Liver (tissue), 8 donors: ENCODE measurements at regions not wholly inside any gene's neighbourhood (a gene's known extent, or its start where the extent isn't known, plus 50 kb on each side); places are given as distances from the start of the nearest gene placed in this dataset.

Experiments used
- DNase-seq: peaks from one replicate; pipeline ENCODE4 v3.0.0-alpha.2; 2017; ENCODE audit warnings: low spot score
- H3K27ac ChIP-seq, 2 donors: one replicate each; pipeline ENCODE4 v1.7.0; 2013; ENCODE audit warnings: inconsistent platforms in 2 of 2, low read length in 2 of 2, control low read depth in 1 of 2, low read depth in 1 of 2, mild to moderate bottlenecking in 1 of 2
- H3K27me3 ChIP-seq, 4 donors: one replicate each; pipeline versions ENCODE4 v1.6.1 to v1.7.0; 2013; ENCODE audit warnings: low read length in 3 of 4, inconsistent platforms in 1 of 4, mild to moderate bottlenecking in 1 of 4, moderate library complexity in 1 of 4; ENCODE audit not compliant: control insufficient read depth in 4 of 4, insufficient read depth in 4 of 4
- H3K36me3 ChIP-seq, 4 donors: one replicate each; pipeline versions ENCODE4 v1.6.1 to v1.7.0; 2013; ENCODE audit warnings: low read length in 3 of 4, mild to moderate bottlenecking in 3 of 4, low read depth in 1 of 4, moderate library complexity in 1 of 4; ENCODE audit not compliant: control insufficient read depth in 4 of 4, insufficient read depth in 3 of 4
- H3K4me1 ChIP-seq, 4 donors: one replicate each; pipeline versions ENCODE4 v1.6.1 to v1.7.0; 2013; ENCODE audit warnings: low read length in 3 of 4, mild to moderate bottlenecking in 3 of 4, moderate library complexity in 1 of 4; ENCODE audit not compliant: control insufficient read depth in 4 of 4, insufficient read depth in 4 of 4
- H3K4me3 ChIP-seq, 3 donors: one replicate each; pipeline versions ENCODE4 v1.6.1 to v1.7.0; 2013; ENCODE audit warnings: low read length in 3 of 3, control low read depth in 1 of 3, low read depth in 1 of 3, mild to moderate bottlenecking in 1 of 3
- H3K9ac ChIP-seq, 2 donors: one replicate each; pipeline ENCODE4 v1.7.0; 2013; ENCODE audit warnings: low read length in 2 of 2, mild to moderate bottlenecking in 2 of 2, moderate library complexity in 2 of 2, control low read depth in 1 of 2, low read depth in 1 of 2
- H3K9me3 ChIP-seq, 4 donors: one replicate each; pipeline versions ENCODE4 v1.6.1 to v1.7.0; 2013; ENCODE audit warnings: low read length in 3 of 4; ENCODE audit not compliant: control insufficient read depth in 4 of 4
- ATF3 ChIP-seq: IDR thresholded peaks from 2 replicates; pipeline ENCODE4 v1.6.1; 2016; ENCODE audit warnings: antibody characterized with exemption
- EGR1 ChIP-seq, 2 donors: IDR thresholded peaks; 2 replicates each; pipeline ENCODE4 v1.6.1; 2016 to 2018; ENCODE audit warnings: antibody characterized with exemption in 2 of 2, low read depth in 2 of 2
- FOXA1 ChIP-seq: IDR thresholded peaks from 2 replicates; pipeline ENCODE4 v1.6.1; 2016; ENCODE audit warnings: antibody characterized with exemption
- FOXA2 ChIP-seq: IDR thresholded peaks from 2 replicates; pipeline ENCODE4 v1.6.1; 2016; ENCODE audit warnings: antibody characterized with exemption
- GABPA ChIP-seq, 2 donors: IDR thresholded peaks in 1 of 2; conservative IDR thresholded peaks in 1 of 2; 2 replicates each; pipeline ENCODE4 v1.6.1; 2016; ENCODE audit warnings: antibody characterized with exemption in 2 of 2, mild to moderate bottlenecking in 1 of 2, moderate library complexity in 1 of 2
- HNF4A ChIP-seq, 2 donors: conservative IDR thresholded peaks; 2 replicates each; pipeline ENCODE4 v1.6.1; 2016; ENCODE audit warnings: antibody characterized with exemption in 2 of 2, mild to moderate bottlenecking in 2 of 2
- HNF4G ChIP-seq: IDR thresholded peaks from 2 replicates; pipeline ENCODE4 v1.6.1; 2016; ENCODE audit warnings: antibody characterized with exemption
- JUND ChIP-seq, 2 donors: IDR thresholded peaks; 2 replicates each; pipeline ENCODE4 v1.6.1; 2016; ENCODE audit warnings: antibody characterized with exemption in 2 of 2
- MAX ChIP-seq: IDR thresholded peaks from 2 replicates; pipeline ENCODE4 v1.6.1; 2016; ENCODE audit warnings: antibody characterized with exemption
- NR2F2 ChIP-seq: IDR thresholded peaks from 2 replicates; pipeline ENCODE4 v1.6.1; 2016; ENCODE audit warnings: antibody characterized with exemption
- RAD21 ChIP-seq, 2 donors: IDR thresholded peaks; 2 replicates each; pipeline ENCODE4 v1.6.1; 2016; ENCODE audit warnings: antibody characterized with exemption in 2 of 2, mild to moderate bottlenecking in 2 of 2
- REST ChIP-seq: IDR thresholded peaks from 2 replicates; pipeline ENCODE4 v1.6.1; 2016; ENCODE audit warnings: antibody characterized with exemption, mild to moderate bottlenecking
- RXRA ChIP-seq, 2 donors: IDR thresholded peaks; 2 replicates each; pipeline ENCODE4 v1.6.1; 2017 to 2018; ENCODE audit warnings: antibody characterized with exemption in 2 of 2, mild to moderate bottlenecking in 1 of 2
- SP1 ChIP-seq: IDR thresholded peaks from 2 replicates; pipeline ENCODE4 v1.6.1; 2018; ENCODE audit warnings: antibody characterized with exemption, mild to moderate bottlenecking
- TAF1 ChIP-seq: conservative IDR thresholded peaks from 2 replicates; pipeline ENCODE4 v1.6.1; 2016; ENCODE audit warnings: antibody characterized with exemption, mild to moderate bottlenecking
- YY1 ChIP-seq: IDR thresholded peaks from 2 replicates; pipeline ENCODE4 v1.6.1; 2016; ENCODE audit warnings: antibody characterized with exemption, mild to moderate bottlenecking
- ZBTB33 ChIP-seq: IDR thresholded peaks from 2 replicates; pipeline ENCODE4 v1.6.1; 2016; ENCODE audit warnings: antibody characterized with exemption
- WGBS: extraction: QIAGEN DNeasy Blood & Tissue Kit; methylation state at CpG from one replicate; pipeline ENCODE4 v1.1.7; 2013; 5-methylcytosine and 5-hydroxymethylcytosine counted together
- TF ChIP-seq, protein P1 (sequence below): fragments of 150-350 bp; IDR thresholded peaks from 2 replicates; pipeline ENCODE4 v1.5.1; 2017; ENCODE audit warnings: improper control_type of control experiment, low read depth, low read length; ENCODE audit not compliant: missing input control
- donor health status: healthy.
- donor health status: healthy.
- donor health status: healthy.
- donor health status: healthy.
- donor health status: healthy.

DNA sequence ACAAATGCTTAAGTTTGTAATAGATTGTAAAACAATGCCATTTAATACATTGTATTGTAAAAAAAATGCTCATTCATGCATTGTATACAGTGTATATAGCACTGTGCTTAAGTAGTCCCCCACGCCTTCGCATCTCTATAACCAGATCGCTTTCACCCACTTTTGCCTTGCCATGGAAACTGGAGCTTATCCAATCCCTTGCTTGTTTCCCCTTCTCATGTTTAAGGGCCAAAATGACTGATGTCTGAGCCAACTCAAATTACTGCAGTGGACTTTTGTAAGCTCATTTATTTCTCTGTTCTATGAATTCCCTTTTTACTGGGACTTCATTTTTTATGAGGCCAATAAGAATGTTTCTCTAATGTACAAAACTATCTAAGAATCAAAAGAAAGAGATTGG lies 730.9 kb upstream of the GJE1 start:
- H3K9me3 ChIP-seq = no peaks in the 10 kb centered on the region
- TF ChIP-seq, protein P1, sequence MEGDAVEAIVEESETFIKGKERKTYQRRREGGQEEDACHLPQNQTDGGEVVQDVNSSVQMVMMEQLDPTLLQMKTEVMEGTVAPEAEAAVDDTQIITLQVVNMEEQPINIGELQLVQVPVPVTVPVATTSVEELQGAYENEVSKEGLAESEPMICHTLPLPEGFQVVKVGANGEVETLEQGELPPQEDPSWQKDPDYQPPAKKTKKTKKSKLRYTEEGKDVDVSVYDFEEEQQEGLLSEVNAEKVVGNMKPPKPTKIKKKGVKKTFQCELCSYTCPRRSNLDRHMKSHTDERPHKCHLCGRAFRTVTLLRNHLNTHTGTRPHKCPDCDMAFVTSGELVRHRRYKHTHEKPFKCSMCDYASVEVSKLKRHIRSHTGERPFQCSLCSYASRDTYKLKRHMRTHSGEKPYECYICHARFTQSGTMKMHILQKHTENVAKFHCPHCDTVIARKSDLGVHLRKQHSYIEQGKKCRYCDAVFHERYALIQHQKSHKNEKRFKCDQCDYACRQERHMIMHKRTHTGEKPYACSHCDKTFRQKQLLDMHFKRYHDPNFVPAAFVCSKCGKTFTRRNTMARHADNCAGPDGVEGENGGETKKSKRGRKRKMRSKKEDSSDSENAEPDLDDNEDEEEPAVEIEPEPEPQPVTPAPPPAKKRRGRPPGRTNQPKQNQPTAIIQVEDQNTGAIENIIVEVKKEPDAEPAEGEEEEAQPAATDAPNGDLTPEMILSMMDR = no peak
- H3K4me1 ChIP-seq = no peaks in the 10 kb centered on the region
- H3K27ac ChIP-seq = no peak overlapping the region
- DNase-seq = no peak
- H3K4me3 ChIP-seq = no peak overlapping the region
- H3K9ac ChIP-seq = no peak overlapping the region
- 97% methylated on average over 3 of the region's 3 CpGs for WGBS
- H3K36me3 ChIP-seq = no peaks in the 10 kb centered on the region
- no peaks in the 10 kb centered on the region for H3K27me3 ChIP-seq

DNA sequence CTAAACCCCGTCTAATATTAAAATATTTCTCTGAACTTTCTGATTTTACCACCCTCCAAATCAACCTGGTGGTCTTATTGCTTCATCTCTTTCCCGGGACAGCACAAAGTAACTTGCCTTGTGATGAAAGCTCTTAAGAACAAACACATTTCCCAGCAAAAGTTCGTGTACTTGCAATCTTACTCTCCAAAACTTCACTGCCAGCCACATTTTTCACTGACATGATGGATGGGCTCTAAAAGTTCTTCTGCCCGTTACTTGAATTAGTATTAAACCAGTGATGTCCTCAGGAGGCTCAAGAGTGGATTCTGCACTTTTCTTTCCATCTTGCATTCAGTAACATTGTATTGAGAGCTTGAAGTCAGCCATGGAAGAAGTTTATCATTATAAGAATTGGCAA lies 731.6 kb upstream of the GJE1 start:
- no peak for DNase-seq
- H3K27ac ChIP-seq = no peak overlapping the region
- no peaks in the 10 kb centered on the region for H3K27me3 ChIP-seq
- H3K9ac ChIP-seq = no peak overlapping the region
- TF ChIP-seq NR2F2 (no peak), YY1 (no peak), MAX (no peak), FOXA1 (no peak), RXRA (IDR thresholded peaks at IDR 0.05) (no peak), HNF4G (no peak), JUND (IDR thresholded peaks at IDR 0.05) (no peak), SP1 (no peak), GABPA (IDR thresholded peaks at IDR 0.05 in 1 of 2, conservative IDR thresholded peaks at IDR 0.05 in 1 of 2) (no peak), REST (no peak), EGR1 (IDR thresholded peaks at IDR 0.05; ENCODE audit: low read depth in 2 of 2) (no peak), ATF3 (no peak), HNF4A (conservative IDR thresholded peaks at IDR 0.05) (no peak), RAD21 (IDR thresholded peaks at IDR 0.05) (no peak), FOXA2 (no peak), ZBTB33 (no peak), TAF1 (no peak)
- TF ChIP-seq, protein P1 = no peak
- 65% methylated on average over 4 of the region's 4 CpGs for WGBS
- no peaks in the 10 kb centered on the region for H3K4me1 ChIP-seq
- H3K9me3 ChIP-seq = no peaks in the 10 kb centered on the region
- no peaks in the 10 kb centered on the region for H3K36me3 ChIP-seq
- no peak overlapping the region for H3K4me3 ChIP-seq
